K562 (cell line): ENCODE measurements at regions not wholly inside any gene's neighbourhood (a gene's known extent, or its start where the extent isn't known, plus 50 kb on each side); places are given as distances from the start of the nearest gene placed in this dataset.

ENCODE experiments used
- ATAC-seq: fragments of 200-7000 bp; cut with Tn5 transposase; 3 replicates; pipeline ENCODE4 v1.9.1; 2020; ENCODE audit warnings: moderate library complexity
- BruUV-seq: library from RNA; stranded (reverse); fragments of 400-500 nt; replicated peaks from 2 replicates; lab custom pipeline; 2021; lab: Mats Ljungman, UMichigan
- CTCF ChIA-PET: fragments of 300-600 bp; formaldehyde crosslinking; extraction: SDS; loops from one replicate; lab custom pipeline; 2021; ENCODE audit warnings: low intra/inter-chr PET ratio; lab: Yijun Ruan, JAX
- POLR2A ChIA-PET: fragments of 300-600, 350-650 bp; sonication (Branson Sonifier 250); formaldehyde crosslinking; extraction: SDS; loops from one replicate; lab custom pipeline; 2021; ENCODE audit warnings: antibody characterized with exemption, inconsistent platforms; lab: Yijun Ruan, JAX
- DNase-seq, 4 experiments: peaks; one replicate each; pipeline versions ENCODE4 v3.0.0 to v3.0.0-alpha.2; 2011 to 2018; ENCODE audit warnings: low spot score in 3 of 4, mixed read lengths in 3 of 4; ENCODE audit errors: extremely low read depth in 1 of 4
- FAIRE-seq: peaks from 2 replicates; lab custom pipeline; 2011; peaks lifted over from hg19 to GRCh38; lab: Jason Lieb, UNC
- H2AFZ ChIP-seq: 2 replicates; pipeline ENCODE4 v1.6.0; 2011; ENCODE audit warnings: low read depth, low read length, control low read depth, inconsistent platforms
- H3K27ac ChIP-seq: fragments of 200-600 bp; 3 replicates; pipeline ENCODE4 v1.8.0; 2011; ENCODE audit warnings: low read depth, mild to moderate bottlenecking, control low read depth, inconsistent platforms, low read length, moderate library complexity, mixed read lengths; ENCODE audit errors: extremely low read depth
- H3K27me3 ChIP-seq, 2 experiments: fragments of 300-600 bp in 1 of 2; 2 replicates in 1 of 2; 3 replicates in 1 of 2; pipeline versions ENCODE4 v1.6.0 to v1.8.0; 2011; ENCODE audit warnings: inconsistent platforms in 2 of 2, low read length in 2 of 2, mild to moderate bottlenecking in 1 of 2, mixed read lengths in 1 of 2, moderate library complexity in 1 of 2; ENCODE audit not compliant: control insufficient read depth in 2 of 2, insufficient read depth in 2 of 2
- H3K36me3 ChIP-seq: fragments of 300-600 bp; 3 replicates; pipeline ENCODE4 v1.8.0; 2011; ENCODE audit warnings: mild to moderate bottlenecking, low read length, inconsistent platforms; ENCODE audit not compliant: control insufficient read depth, insufficient read depth
- H3K4me1 ChIP-seq, 2 experiments: fragments of 200-600 bp in 1 of 2; replicated peaks in 1 of 2; 2 replicates in 1 of 2; 3 replicates in 1 of 2; pipeline versions ENCODE4 v1.5.1 to v1.8.0; 2011; ENCODE audit warnings: inconsistent platforms in 2 of 2, low read length in 2 of 2, mild to moderate bottlenecking in 1 of 2, mixed read lengths in 1 of 2, moderate library complexity in 1 of 2; ENCODE audit not compliant: control insufficient read depth in 2 of 2, insufficient read depth in 2 of 2
- H3K4me2 ChIP-seq: 2 replicates; pipeline ENCODE4 v1.6.1; 2011; ENCODE audit warnings: low read length, control low read depth, inconsistent platforms, mixed read lengths; ENCODE audit not compliant: insufficient read depth
- H3K4me3 ChIP-seq: fragments of 200-600 bp; sonication (generic), shearing (Covaris generic); 2 replicates; pipeline ENCODE4 v1.5.1; 2016; ENCODE audit warnings: control low read depth, inconsistent platforms
- H3K79me2 ChIP-seq: fragments of 200-600 bp; 3 replicates; pipeline ENCODE4 v1.8.0; 2011; ENCODE audit warnings: low read length, inconsistent platforms; ENCODE audit not compliant: control insufficient read depth, insufficient read depth
- H3K9ac ChIP-seq, 2 experiments: 2 replicates each; pipeline versions ENCODE4 v1.6.0 to v1.6.1; 2011; ENCODE audit warnings: low read depth in 2 of 2, low read length in 2 of 2, control low read depth in 1 of 2, inconsistent platforms in 1 of 2, mild to moderate bottlenecking in 1 of 2, mixed read lengths in 1 of 2; ENCODE audit not compliant: insufficient read depth in 1 of 2
- H3K9me1 ChIP-seq: one replicate; pipeline ENCODE4 v1.6.0; 2011; ENCODE audit warnings: inconsistent platforms, mild to moderate bottlenecking, low read length, moderate library complexity; ENCODE audit not compliant: control insufficient read depth, insufficient read depth
- H3K9me3 ChIP-seq: replicated peaks from 2 replicates; pipeline ENCODE4 v1.5.1; 2011; ENCODE audit warnings: low read depth, low read length, inconsistent platforms; ENCODE audit not compliant: control insufficient read depth, insufficient read depth
- H4K20me1 ChIP-seq: replicated peaks from 2 replicates; pipeline ENCODE4 v1.6.1; 2011; ENCODE audit warnings: low read length, inconsistent platforms, mixed read lengths; ENCODE audit not compliant: control insufficient read depth, insufficient read depth
- CBX2 ChIP-seq: fragments of 200-600 bp; sonication (generic); IDR thresholded peaks from one replicate; pipeline ENCODE4 v1.6.1; 2012; ENCODE audit warnings: mild to moderate bottlenecking, low read length, inconsistent platforms; ENCODE audit not compliant: insufficient read depth, poor library complexity, severe bottlenecking
- ELF2 ChIP-seq: fragments of 250-450 bp; sonication (Bioruptor Pico); IDR thresholded peaks from 2 replicates; pipeline ENCODE4 v1.5.0; 2021; ENCODE audit warnings: mild to moderate bottlenecking
- EWSR1 ChIP-seq: fragments of 450-650 bp; IDR thresholded peaks from 2 replicates; pipeline ENCODE4 v1.6.1; 2018; ENCODE audit warnings: borderline replicate concordance, mild to moderate bottlenecking, low read depth, moderate library complexity; ENCODE audit not compliant: partially characterized antibody
- HCFC1 ChIP-seq: IDR thresholded peaks from 2 replicates; pipeline ENCODE4 v1.6.1; 2012; ENCODE audit warnings: low read depth, low read length, improper control_type of control experiment
- HSF4 ChIP-seq: fragments of 250-450 bp; sonication (Bioruptor Pico); IDR thresholded peaks from 2 replicates; pipeline ENCODE4 v2.1.2; 2022; ENCODE audit warnings: mild to moderate bottlenecking, moderate library complexity, borderline replicate concordance
- NFRKB ChIP-seq: fragments of 450-650 bp; IDR thresholded peaks from 2 replicates; pipeline ENCODE4 v1.6.1; 2016; ENCODE audit warnings: low read depth
- NRF1 ChIP-seq, 2 experiments: fragments of 450-650 bp; IDR thresholded peaks in 1 of 2; conservative IDR thresholded peaks in 1 of 2; 2 replicates each; pipeline ENCODE4 v1.6.1; 2014; ENCODE audit warnings: mild to moderate bottlenecking in 2 of 2
- RBM17 ChIP-seq: fragments of 200-400 bp; formaldehyde crosslinking; IDR thresholded peaks from 2 replicates; pipeline ENCODE4 v1.6.1; 2017; ENCODE audit warnings: low read depth, mild to moderate bottlenecking, low read length, borderline replicate concordance
- STAT5B ChIP-seq: fragments of 250-450 bp; sonication (Bioruptor Pico); IDR thresholded peaks from 2 replicates; pipeline ENCODE4 v1.8.0; 2021; ENCODE audit warnings: mild to moderate bottlenecking, inconsistent platforms
- ZBTB34 ChIP-seq: fragments of 250-450 bp; sonication (Bioruptor Pico); IDR thresholded peaks from 2 replicates; pipeline ENCODE4 v1.8.0; 2021; ENCODE audit warnings: mild to moderate bottlenecking, moderate library complexity
- ZNF311 ChIP-seq: fragments of 250-450 bp; sonication (Bioruptor Pico); IDR thresholded peaks from 2 replicates; pipeline ENCODE4 v1.4.0; 2020; ENCODE audit warnings: mild to moderate bottlenecking, moderate library complexity
- ZNF584 ChIP-seq: fragments of 200-800 bp; sonication (Bioruptor generic); IDR thresholded peaks from 2 replicates; pipeline ENCODE4 v1.6.1; 2016; ENCODE audit warnings: low read depth, mild to moderate bottlenecking, missing genetic modification characterization, missing compliant biosample characterization
- ZNF717 ChIP-seq: fragments of 250-450 bp; sonication (Bioruptor Pico); IDR thresholded peaks from 2 replicates; pipeline ENCODE4 v1.5.0; 2021
- ZSCAN32 ChIP-seq: fragments of 450-650 bp; formaldehyde crosslinking; IDR thresholded peaks from 2 replicates; pipeline ENCODE4 v1.4.0; 2020; ENCODE audit warnings: mild to moderate bottlenecking, moderate library complexity
- WGBS: fragments of 100-300 bp; shearing (Covaris generic); methylation state at CpG from one replicate; pipeline ENCODE4 v1.1.6; 2016; ENCODE audit warnings: low coverage, mixed read lengths; ENCODE audit not compliant: insufficient coverage; ENCODE audit errors: missing lambda C conversion rate; 5-methylcytosine and 5-hydroxymethylcytosine counted together
- in situ Hi-C: fragments of 300-500 bp; cut with MboI; formaldehyde crosslinking; loops from 4 replicates; pipeline ENCODE4 v1.15.0; 2018; ENCODE audit warnings: inconsistent platforms, mixed read lengths
- intact Hi-C: fragments of 100-400 bp; cut with micrococcal nuclease; formaldehyde crosslinking; loops from 2 replicates; pipeline ENCODE4 v1.14.2; 2022
- TF ChIP-seq, protein P1 (sequence below): fragments of 250-450 bp; sonication (Bioruptor Pico); IDR thresholded peaks from 2 replicates; pipeline ENCODE4 v1.6.1; 2021; ENCODE audit warnings: mild to moderate bottlenecking
- TF ChIP-seq, protein P2 (sequence below): fragments of 450-650 bp; formaldehyde crosslinking; IDR thresholded peaks from 2 replicates; pipeline ENCODE4 v1.4.0; 2020; ENCODE audit warnings: mild to moderate bottlenecking, mixed read lengths

DNA sequence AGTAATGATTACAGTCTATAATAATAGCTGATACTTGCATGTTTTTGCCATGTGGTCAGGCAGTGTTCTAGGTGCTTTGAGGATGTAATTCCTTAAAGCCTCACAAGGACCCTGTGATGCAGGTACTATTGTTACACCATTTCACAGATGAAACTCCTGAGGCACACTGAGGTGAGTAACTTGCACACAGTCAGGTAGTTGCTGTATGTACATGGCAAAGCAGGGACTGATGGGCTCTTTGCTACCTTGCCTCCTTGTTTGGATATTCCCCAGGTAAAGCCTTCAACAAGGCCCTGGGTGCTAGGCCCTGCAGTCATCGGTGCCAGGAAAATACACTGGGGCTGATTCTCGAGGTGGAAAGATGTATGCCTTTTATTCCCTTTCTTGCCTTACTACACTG lies 317.5 kb downstream of the CXCL12 start:
- no peak overlapping the region for H3K27ac ChIP-seq
- no peaks in the 10 kb centered on the region for H3K36me3 ChIP-seq
- H3K4me3 ChIP-seq = no peak overlapping the region
- no peak overlapping the region for H3K4me2 ChIP-seq
- TF ChIP-seq STAT5B (no peak), ZSCAN32 (no peak), ZNF584 (no peak), ZNF717 (no peak), NFRKB (no peak), ZNF311 (CRISPR knock-in tag) (no peak), HCFC1 (no peak), EWSR1 (no peak), NRF1 (conservative IDR thresholded peaks at IDR 0.05 in 1 of 2, IDR thresholded peaks at IDR 0.05 in 1 of 2) (no peak), CBX2 (no peak), ZBTB34 (CRISPR knock-in tag) (no peak), ELF2 (CRISPR knock-in tag) (no peak), RBM17 (no peak), HSF4 (CRISPR knock-in tag) (no peak)
- TF ChIP-seq, protein P1, sequence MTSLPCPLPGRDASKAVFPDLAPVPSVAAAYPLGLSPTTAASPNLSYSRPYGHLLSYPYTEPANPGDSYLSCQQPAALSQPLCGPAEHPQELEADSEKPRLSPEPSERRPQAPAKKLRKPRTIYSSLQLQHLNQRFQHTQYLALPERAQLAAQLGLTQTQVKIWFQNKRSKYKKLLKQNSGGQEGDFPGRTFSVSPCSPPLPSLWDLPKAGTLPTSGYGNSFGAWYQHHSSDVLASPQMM (CRISPR knock-in tag) = no peak
- TF ChIP-seq, protein P2, sequence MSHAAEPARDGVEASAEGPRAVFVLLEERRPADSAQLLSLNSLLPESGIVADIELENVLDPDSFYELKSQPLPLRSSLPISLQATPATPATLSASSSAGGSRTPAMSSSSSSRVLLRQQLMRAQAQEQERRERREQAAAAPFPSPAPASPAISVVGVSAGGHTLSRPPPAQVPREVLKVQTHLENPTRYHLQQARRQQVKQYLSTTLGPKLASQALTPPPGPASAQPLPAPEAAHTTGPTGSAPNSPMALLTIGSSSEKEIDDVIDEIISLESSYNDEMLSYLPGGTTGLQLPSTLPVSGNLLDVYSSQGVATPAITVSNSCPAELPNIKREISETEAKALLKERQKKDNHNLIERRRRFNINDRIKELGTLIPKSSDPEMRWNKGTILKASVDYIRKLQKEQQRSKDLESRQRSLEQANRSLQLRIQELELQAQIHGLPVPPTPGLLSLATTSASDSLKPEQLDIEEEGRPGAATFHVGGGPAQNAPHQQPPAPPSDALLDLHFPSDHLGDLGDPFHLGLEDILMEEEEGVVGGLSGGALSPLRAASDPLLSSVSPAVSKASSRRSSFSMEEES = no peak
- CTCF ChIA-PET = no interaction called here
- DNase-seq (no peak), ATAC-seq (no peak), FAIRE-seq (no peak)
- 0% methylated on average over 2 of the region's 2 CpGs for WGBS
- BruUV-seq = no TSS peak
- H3K9me1 ChIP-seq = no peaks in the 10 kb centered on the region
- peaks cover 0 to 11% of the 10 kb centered on the region in 2 experiments; a peak in 1 of 5 replicates for H3K27me3 ChIP-seq
- no peaks in the 10 kb centered on the region for H3K9me3 ChIP-seq
- POLR2A ChIA-PET = no interaction called here
- H3K79me2 ChIP-seq = no peaks in the 10 kb centered on the region
- intact Hi-C loops = no loop called here
- H3K9ac ChIP-seq = no peak overlapping the region
- H4K20me1 ChIP-seq = no peaks in the 10 kb centered on the region
- H3K4me1 ChIP-seq = no peaks in the 10 kb centered on the region
- in situ Hi-C loops = no loop called here
- H2AFZ ChIP-seq = no peak overlapping the region
